ENCODE measurements at regions not wholly inside any gene's neighbourhood (a gene's known extent, or its start where the extent isn't known, plus 50 kb on each side); places are given as distances from the start of the nearest gene placed in this dataset.
"Not testable (repeated sequence)": the region's sequence is repeated elsewhere in the genome, so short reads cannot be mapped to it uniquely, and the experiment has no call there.

DNA sequence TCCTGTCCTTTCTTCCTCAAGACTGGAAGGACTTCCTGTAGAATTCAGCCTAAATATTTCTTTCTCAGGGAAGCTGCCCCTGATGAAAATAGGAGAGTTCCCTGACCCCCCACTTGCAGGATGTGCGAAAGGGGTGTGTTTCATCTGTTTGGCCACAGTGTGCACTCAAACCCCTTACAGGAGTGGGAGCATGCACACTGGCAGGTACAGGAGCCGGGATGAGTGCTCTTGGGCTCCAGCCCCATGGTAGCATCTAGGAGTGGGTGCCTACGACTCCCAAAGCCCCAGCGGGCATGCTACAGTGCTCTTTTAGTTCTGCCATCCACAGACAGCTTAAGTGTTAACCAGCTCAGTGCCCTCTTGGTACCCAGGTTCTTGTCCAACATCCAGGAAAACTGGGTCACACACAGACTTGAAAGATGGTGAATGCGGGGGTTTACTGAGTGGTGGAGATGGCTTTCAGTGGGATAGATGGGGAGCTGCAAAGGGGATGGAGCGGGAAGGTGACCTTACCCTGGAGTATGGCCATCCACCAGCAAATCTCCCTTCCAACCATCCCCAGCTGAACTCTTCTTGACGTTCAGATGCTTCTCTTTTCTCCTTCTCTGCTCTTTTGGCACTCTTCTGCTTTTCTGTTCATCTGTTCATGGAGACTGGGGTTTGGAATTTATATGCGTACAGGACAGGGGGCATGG, 295.0 kb upstream of the NCKAP5 start:
- no peaks in the 10 kb centered on the region for H3K36me3 Mint-ChIP-seq
- no peaks in the 10 kb centered on the region for H3K9me3 Mint-ChIP-seq
- ATAC-seq: no peak
- no peak overlapping the region for H3K4me3 Mint-ChIP-seq
- no peak overlapping the region for H3K27ac Mint-ChIP-seq
- peak in 1 of 2 donors; percentile 18 for DNase-seq (ENCODE audit: low spot score in 2 of 2)
- H3K4me1 Mint-ChIP-seq: no peaks in the 10 kb centered on the region

- no peak for DNase-seq (ENCODE audit: low spot score in 2 of 2)
- Mint-ChIP-seq H3K27ac (no peak overlapping the region), H3K4me3 (no peak overlapping the region), H3K36me3 (no peaks in the 10 kb centered on the region), H3K9me3 (no peaks in the 10 kb centered on the region), H3K4me1 (no peaks in the 10 kb centered on the region)
- ATAC-seq: no peak
These were observed 296.9 kb upstream of the NCKAP5 start for GRCh38 chr2:133865141-133865540.

DNA sequence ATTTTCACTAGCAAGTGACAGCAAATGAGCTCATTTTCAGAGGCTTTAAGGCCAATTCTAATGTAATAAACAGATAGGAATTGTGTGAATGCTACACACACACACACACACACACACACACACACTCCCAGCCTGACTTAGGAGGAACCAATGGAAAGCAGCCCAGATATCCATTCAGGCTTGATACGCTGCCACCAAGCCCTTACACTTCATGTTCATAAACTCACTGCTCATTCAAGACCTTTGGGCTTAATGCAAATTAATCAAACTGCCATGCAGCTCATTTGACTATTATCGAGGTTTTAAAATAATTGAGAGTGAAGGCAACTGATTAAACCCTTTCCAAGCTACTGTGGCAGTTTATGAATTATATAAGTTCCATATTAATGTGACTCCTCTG, 298.9 kb upstream of the NCKAP5 start:
- ATAC-seq: no peak
- Mint-ChIP-seq H3K36me3 (no peaks in the 10 kb centered on the region), H3K27ac (no peak overlapping the region), H3K4me1 (no peaks in the 10 kb centered on the region), H3K9me3 (no peaks in the 10 kb centered on the region), H3K4me3 (no peak overlapping the region)
- DNase-seq (ENCODE audit: low spot score in 2 of 2): no peak

DNA sequence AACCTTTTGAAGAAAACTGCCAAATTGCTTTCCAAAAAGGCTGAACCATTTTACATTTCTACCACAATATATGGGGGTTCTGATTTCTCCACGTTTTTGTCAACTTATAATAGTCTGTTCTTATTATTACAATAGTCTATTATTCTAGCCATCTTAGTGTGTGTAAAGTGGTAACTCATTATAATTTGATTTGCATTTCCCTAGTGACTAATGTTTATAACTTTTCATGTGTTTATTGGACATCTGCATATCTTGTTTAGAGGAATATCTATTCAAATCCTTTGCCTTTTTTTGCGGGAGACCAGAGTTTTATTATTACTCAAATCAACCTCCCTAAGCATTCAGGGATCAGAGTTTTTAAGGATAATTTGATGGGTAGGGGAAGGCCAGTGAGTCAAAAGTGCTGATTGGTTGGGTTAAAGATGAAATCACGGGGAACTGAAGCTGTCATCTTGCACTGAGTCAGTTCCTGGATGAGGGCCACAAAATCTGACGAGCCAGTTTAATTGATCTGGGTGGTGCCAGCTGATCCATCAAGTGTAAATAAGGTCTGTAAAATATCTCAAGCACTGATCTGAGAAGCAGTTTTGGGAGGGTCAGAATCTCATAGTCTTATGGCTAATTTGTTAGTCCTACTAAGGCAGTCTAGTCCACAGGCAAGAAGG, 303.4 kb upstream of the NCKAP5 start:
- no peaks in the 10 kb centered on the region for H3K4me1 Mint-ChIP-seq

GRCh38 chr2:133878326-133878725, 310.1 kb upstream of the NCKAP5 start:
- ATAC-seq (no peak), DNase-seq (ENCODE audit: low spot score in 2 of 2) (no peak)
- Mint-ChIP-seq H3K27ac (no peak overlapping the region), H3K9me3 (no peaks in the 10 kb centered on the region), H3K4me3 (no peak overlapping the region), H3K36me3 (no peaks in the 10 kb centered on the region), H3K4me1 (no peaks in the 10 kb centered on the region)

More for the DNA sequence above, 303.4 kb upstream of the NCKAP5 start:
- Mint-ChIP-seq H3K36me3 (no peaks in the 10 kb centered on the region), H3K4me3 (no peak overlapping the region), H3K27ac (no peak overlapping the region), H3K9me3 (no peaks in the 10 kb centered on the region)
- no peak for DNase-seq (ENCODE audit: low spot score in 2 of 2)
- ATAC-seq: no peak

DNA sequence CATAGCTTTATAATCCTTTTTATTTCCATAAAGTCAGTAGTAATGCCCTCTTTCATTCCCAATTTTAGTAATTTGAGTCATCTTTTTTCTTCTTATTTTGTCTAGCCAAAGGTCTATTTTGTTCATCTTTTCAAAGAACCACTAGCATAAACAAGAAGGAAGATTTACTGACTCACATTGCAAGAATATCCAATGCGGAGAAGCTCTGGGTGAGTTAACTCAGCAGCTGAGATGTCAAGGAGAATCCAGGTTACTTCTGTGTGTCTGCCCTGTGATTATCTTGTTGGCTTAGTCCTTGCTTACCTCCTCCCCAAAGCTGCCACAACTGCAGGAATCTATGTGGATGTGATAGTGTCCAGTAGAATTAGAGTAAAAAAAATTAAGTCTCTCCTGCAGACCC, 311.4 kb upstream of the NCKAP5 start:
- DNase-seq (ENCODE audit: low spot score in 2 of 2) (no peak), ATAC-seq (no peak)
- Mint-ChIP-seq H3K9me3 (no peaks in the 10 kb centered on the region), H3K36me3 (no peaks in the 10 kb centered on the region), H3K4me1 (no peaks in the 10 kb centered on the region), H3K27ac (no peak overlapping the region), H3K4me3 (no peak overlapping the region)

- H3K27ac Mint-ChIP-seq; DNase-seq (ENCODE audit: low spot score in 2 of 2); ATAC-seq; H3K36me3 Mint-ChIP-seq; H3K9me3 Mint-ChIP-seq; H3K4me1 Mint-ChIP-seq; H3K4me3 Mint-ChIP-seq: not testable (repeated sequence)
These were observed 313.9 kb upstream of the NCKAP5 start for GRCh38 chr2:133882159-133882558.

DNA sequence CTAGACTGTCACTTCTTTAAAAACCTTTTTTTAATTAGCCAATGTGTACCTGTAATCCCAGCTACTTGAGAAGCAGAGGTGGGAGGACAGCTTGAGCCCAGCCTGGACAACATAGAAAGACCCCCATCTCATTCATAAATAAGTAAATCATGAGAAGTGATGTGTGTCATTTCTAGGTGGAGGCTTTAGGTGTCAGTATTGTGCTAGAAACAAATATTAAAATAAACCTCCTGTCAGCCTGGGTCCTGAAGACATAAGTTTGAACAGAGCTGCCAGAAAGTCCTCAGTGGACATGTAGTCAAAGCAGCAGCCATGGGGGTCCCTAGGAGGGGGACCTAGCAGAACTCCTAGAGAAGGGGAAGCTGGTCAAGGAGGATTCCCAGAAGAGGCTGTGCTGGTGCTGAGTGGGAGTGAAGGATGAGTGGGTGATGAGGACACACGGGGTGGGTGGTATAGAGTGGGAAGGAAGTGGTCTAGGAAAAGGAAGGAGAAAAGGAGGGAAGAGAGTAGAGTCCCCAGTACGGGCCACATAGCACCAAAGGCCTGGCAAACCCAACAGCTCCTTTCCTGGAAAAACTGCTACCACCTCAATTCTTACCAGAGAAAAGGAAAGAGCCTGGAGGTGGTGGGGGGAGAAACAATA, 316.6 kb upstream of the NCKAP5 start:
- DNase-seq (ENCODE audit: low spot score in 2 of 2) (no peak), ATAC-seq (no peak)
- H3K4me1 Mint-ChIP-seq: no peaks in the 10 kb centered on the region
- H3K27ac Mint-ChIP-seq: peak overlapping the region; percentile 49
- no peak overlapping the region for H3K4me3 Mint-ChIP-seq
- no peaks in the 10 kb centered on the region for H3K9me3 Mint-ChIP-seq
- H3K36me3 Mint-ChIP-seq: no peaks in the 10 kb centered on the region

DNA sequence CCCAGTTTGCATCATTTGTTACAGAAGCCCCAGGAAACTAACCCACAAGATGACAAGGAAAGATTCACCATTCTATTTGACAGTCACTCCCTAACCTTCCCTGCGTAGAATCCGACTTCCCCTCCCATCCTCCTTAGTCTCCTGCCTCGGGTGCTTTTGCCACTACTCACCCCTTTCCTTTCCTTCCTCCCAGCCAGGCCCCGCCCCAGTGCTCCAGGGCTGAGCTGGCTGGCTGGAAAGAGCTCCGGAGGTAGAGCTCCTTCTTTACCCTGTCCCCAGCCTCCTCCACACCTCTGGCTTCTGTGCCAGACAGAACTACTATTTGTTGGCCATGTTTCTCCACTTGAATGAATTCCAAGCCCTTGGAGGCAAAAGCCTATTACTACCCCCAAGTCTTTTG, 317.6 kb upstream of the NCKAP5 start:
- DNase-seq (ENCODE audit: low spot score in 2 of 2) (no peak), ATAC-seq (no peak)
- H3K27ac Mint-ChIP-seq: no peak overlapping the region
- no peaks in the 10 kb centered on the region for H3K4me1 Mint-ChIP-seq
- no peaks in the 10 kb centered on the region for H3K36me3 Mint-ChIP-seq
- no peak overlapping the region for H3K4me3 Mint-ChIP-seq
- H3K9me3 Mint-ChIP-seq: no peaks in the 10 kb centered on the region

GRCh38 chr2:133886735-133887675, 318.7 kb upstream of the NCKAP5 start:
- Mint-ChIP-seq H3K4me3 (no peak overlapping the region), H3K27ac (no peak overlapping the region), H3K36me3 (no peaks in the 10 kb centered on the region), H3K4me1 (no peaks in the 10 kb centered on the region), H3K9me3 (no peaks in the 10 kb centered on the region)
- DNase-seq (ENCODE audit: low spot score in 2 of 2): no peak
- ATAC-seq: peak; percentile 33

GRCh38 chr2:133887676-133888040, 319.4 kb upstream of the NCKAP5 start:
- Mint-ChIP-seq H3K27ac (no peak overlapping the region), H3K9me3 (no peaks in the 10 kb centered on the region), H3K4me3 (no peak overlapping the region), H3K36me3 (no peaks in the 10 kb centered on the region), H3K4me1 (no peaks in the 10 kb centered on the region)
- no peak for ATAC-seq
- DNase-seq (ENCODE audit: low spot score in 2 of 2): no peak

GRCh38 chr2:133888107-133888506, 319.8 kb upstream of the NCKAP5 start:
- ATAC-seq (no peak), DNase-seq (ENCODE audit: low spot score in 2 of 2) (no peak)
- H3K27ac Mint-ChIP-seq: no peak overlapping the region
- no peaks in the 10 kb centered on the region for H3K9me3 Mint-ChIP-seq
- H3K4me1 Mint-ChIP-seq: no peaks in the 10 kb centered on the region
- H3K36me3 Mint-ChIP-seq: no peaks in the 10 kb centered on the region
- H3K4me3 Mint-ChIP-seq: no peak overlapping the region

- Mint-ChIP-seq H3K36me3 (no peaks in the 10 kb centered on the region), H3K27ac (no peak overlapping the region), H3K4me3 (no peak overlapping the region), H3K9me3 (no peaks in the 10 kb centered on the region), H3K4me1 (no peaks in the 10 kb centered on the region)
- peak; percentile 16 for ATAC-seq
- no peak for DNase-seq (ENCODE audit: low spot score in 2 of 2)
These were observed 320.5 kb upstream of the NCKAP5 start for GRCh38 chr2:133888621-133889219.

GRCh38 chr2:133892352-133892913, 324.2 kb upstream of the NCKAP5 start:
- no peak for DNase-seq (ENCODE audit: low spot score in 2 of 2)
- no peak for ATAC-seq
- no peak overlapping the region for H3K4me3 Mint-ChIP-seq
- H3K36me3 Mint-ChIP-seq: no peaks in the 10 kb centered on the region
- no peak overlapping the region for H3K27ac Mint-ChIP-seq
- no peaks in the 10 kb centered on the region for H3K4me1 Mint-ChIP-seq
- H3K9me3 Mint-ChIP-seq: peaks cover 6% of the 10 kb centered on the region

DNA sequence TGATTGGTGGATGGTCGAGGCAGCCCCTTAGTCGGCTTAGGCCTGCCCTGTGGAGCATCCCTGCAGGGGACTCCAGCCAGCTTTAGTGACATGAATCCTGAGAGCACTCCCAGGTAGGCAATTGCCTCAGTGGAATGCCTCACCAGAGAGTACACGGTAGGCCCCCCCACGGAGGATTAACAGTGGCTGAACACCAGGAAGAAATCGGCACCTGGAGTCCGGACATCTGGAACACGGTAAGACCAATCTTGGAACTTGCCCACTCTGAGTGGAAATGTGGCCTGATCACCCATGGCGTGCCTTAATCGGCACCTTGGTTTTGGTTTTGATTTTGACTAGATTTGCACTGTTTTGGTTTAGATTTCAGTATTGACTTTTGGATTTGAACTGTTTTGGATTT, 326.2 kb upstream of the NCKAP5 start:
- peaks cover 6% of the 10 kb centered on the region for H3K9me3 Mint-ChIP-seq
- ATAC-seq (no peak), DNase-seq (ENCODE audit: low spot score in 2 of 2) (no peak)
- no peak overlapping the region for H3K27ac Mint-ChIP-seq
- no peaks in the 10 kb centered on the region for H3K36me3 Mint-ChIP-seq
- no peaks in the 10 kb centered on the region for H3K4me1 Mint-ChIP-seq
- H3K4me3 Mint-ChIP-seq: no peak overlapping the region
